IMR-90 (cell line): ENCODE measurements at regions not wholly inside any gene's neighbourhood (a gene's known extent, or its start where the extent isn't known, plus 50 kb on each side); places are given as distances from the start of the nearest gene placed in this dataset.

ENCODE experiments used
- ATAC-seq: fragments of 200-7000 bp; cut with Tn5 transposase; 2 replicates; pipeline ENCODE4 v1.9.1; 2020; ENCODE audit warnings: low read depth, mild to moderate bottlenecking, moderate library complexity
- BruUV-seq: library from RNA; stranded (reverse); fragments of 400-500 nt; replicated peaks from 2 replicates; lab custom pipeline; 2021; lab: Mats Ljungman, UMichigan
- CTCF ChIA-PET: fragments of 300-600 bp; formaldehyde crosslinking; extraction: SDS; loops from one replicate; lab custom pipeline; 2021; ENCODE audit warnings: antibody characterized with exemption; lab: Yijun Ruan, JAX
- POLR2A ChIA-PET: fragments of 300-600 bp; sonication (Branson Sonifier 250); formaldehyde crosslinking; loops from one replicate; lab custom pipeline; 2022; ENCODE audit warnings: antibody characterized with exemption; ENCODE audit not compliant: unreplicated experiment; lab: Charles Lee
- DNase-seq: peaks from one replicate; pipeline ENCODE4 v3.0.0; 2013
- H2AFZ ChIP-seq: replicated peaks from 2 replicates; pipeline ENCODE3; 2013; ENCODE audit warnings: low read length, mild to moderate bottlenecking; ENCODE audit not compliant: poor library complexity
- H2AK5ac ChIP-seq: 2 replicates; pipeline ENCODE4 v1.6.1; 2013; ENCODE audit warnings: low read depth, low read length, inconsistent platforms
- H2AK9ac ChIP-seq: replicated peaks from 2 replicates; pipeline ENCODE3; 2013; ENCODE audit warnings: mild to moderate bottlenecking, low read depth, low read length, moderate library complexity; ENCODE audit not compliant: poor library complexity
- H2BK120ac ChIP-seq: 2 replicates; pipeline ENCODE4 v1.6.1; 2013; ENCODE audit warnings: low read depth, low read length, inconsistent platforms
- H2BK15ac ChIP-seq: 3 replicates; pipeline ENCODE4 v1.6.1; 2013; ENCODE audit warnings: low read depth, low read length, inconsistent platforms
- H2BK20ac ChIP-seq: 2 replicates; pipeline ENCODE4 v1.6.1; 2013; ENCODE audit warnings: low read depth, mild to moderate bottlenecking, inconsistent platforms, low read length, moderate library complexity
- H2BK5ac ChIP-seq: 2 replicates; pipeline ENCODE4 v1.6.1; 2013; ENCODE audit warnings: mild to moderate bottlenecking, low read depth, low read length, inconsistent platforms; ENCODE audit not compliant: poor library complexity, severe bottlenecking
- H3K14ac ChIP-seq: replicated peaks from 2 replicates; pipeline ENCODE4 v1.6.1; 2013; ENCODE audit warnings: low read depth, low read length, inconsistent platforms
- H3K18ac ChIP-seq: 2 replicates; pipeline ENCODE4 v1.6.1; 2013; ENCODE audit warnings: low read depth, low read length, control low read depth
- H3K23ac ChIP-seq: 2 replicates; pipeline ENCODE4 v1.6.1; 2013; ENCODE audit warnings: low read depth, low read length, inconsistent platforms
- H3K27ac ChIP-seq: 2 replicates; pipeline ENCODE4 v1.5.1; 2013; ENCODE audit warnings: mild to moderate bottlenecking, control low read depth, low read length; ENCODE audit not compliant: insufficient read depth
- H3K27me3 ChIP-seq: 2 replicates; pipeline ENCODE4 v1.6.1; 2013; ENCODE audit warnings: low read length; ENCODE audit not compliant: control insufficient read depth, insufficient read depth
- H3K36me3 ChIP-seq: 2 replicates; pipeline ENCODE4 v1.6.1; 2013; ENCODE audit warnings: low read length, mixed read lengths; ENCODE audit not compliant: control insufficient read depth, insufficient read depth
- H3K4ac ChIP-seq: 2 replicates; pipeline ENCODE4 v1.6.1; 2013; ENCODE audit warnings: low read depth, low read length, inconsistent platforms
- H3K4me1 ChIP-seq: 2 replicates; pipeline ENCODE4 v1.6.1; 2013; ENCODE audit warnings: low read length, mixed read lengths; ENCODE audit not compliant: control insufficient read depth, insufficient read depth
- H3K4me2 ChIP-seq: 2 replicates; pipeline ENCODE4 v1.6.1; 2013; ENCODE audit warnings: low read depth, mild to moderate bottlenecking, control low read depth, low read length, moderate library complexity
- H3K4me3 ChIP-seq: 2 replicates; pipeline ENCODE4 v1.5.1; 2013; ENCODE audit warnings: low read depth, mild to moderate bottlenecking, control low read depth, low read length, moderate library complexity; ENCODE audit not compliant: insufficient read depth
- H3K56ac ChIP-seq: 2 replicates; pipeline ENCODE4 v1.6.1; 2013; ENCODE audit warnings: low read length, inconsistent platforms; ENCODE audit not compliant: insufficient read depth; ENCODE audit errors: extremely low read depth
- H3K79me1 ChIP-seq, 2 experiments: 2 replicates each; pipeline ENCODE4 v1.6.1; 2013; ENCODE audit warnings: low read length in 2 of 2, inconsistent platforms in 1 of 2, low read depth in 1 of 2
- H3K9ac ChIP-seq: 2 replicates; pipeline ENCODE4 v1.6.1; 2013; ENCODE audit warnings: low read depth, low read length, control low read depth
- H3K9me1 ChIP-seq: 2 replicates; pipeline ENCODE4 v1.6.1; 2013; ENCODE audit warnings: low read length, inconsistent platforms; ENCODE audit not compliant: insufficient read depth
- H3K9me3 ChIP-seq: 2 replicates; pipeline ENCODE4 v1.6.1; 2013; ENCODE audit warnings: low read length; ENCODE audit not compliant: control insufficient read depth, insufficient read depth
- H4K20me1 ChIP-seq: 2 replicates; pipeline ENCODE4 v1.6.1; 2013; ENCODE audit warnings: low read length, inconsistent platforms; ENCODE audit not compliant: insufficient read depth
- H4K5ac ChIP-seq: 2 replicates; pipeline ENCODE4 v1.6.1; 2013; ENCODE audit warnings: mild to moderate bottlenecking, low read depth, low read length, control low read depth
- H4K8ac ChIP-seq, 2 experiments: 2 replicates each; pipeline ENCODE4 v1.6.1; 2013; ENCODE audit warnings: low read depth in 2 of 2, low read length in 2 of 2, control low read depth in 1 of 2, inconsistent platforms in 1 of 2
- H4K91ac ChIP-seq: 2 replicates; pipeline ENCODE4 v1.6.1; 2013; ENCODE audit warnings: low read depth, low read length, inconsistent platforms; ENCODE audit not compliant: insufficient read depth
- BHLHE40 ChIP-seq: fragments of 150-350 bp; IDR thresholded peaks from 2 replicates; pipeline ENCODE4 v1.6.1; 2016; ENCODE audit warnings: mild to moderate bottlenecking, low read depth, low read length
- CEBPB ChIP-seq: IDR thresholded peaks from 2 replicates; pipeline ENCODE4 v1.6.1; 2012; ENCODE audit warnings: low read depth, low read length, improper control_type of control experiment
- ELK1 ChIP-seq: fragments of 150-350 bp; IDR thresholded peaks from 2 replicates; pipeline ENCODE4 v1.6.1; 2016; ENCODE audit warnings: low read depth, mild to moderate bottlenecking, low read length, moderate library complexity, borderline replicate concordance
- FOS ChIP-seq: fragments of 150-350 bp; IDR thresholded peaks from 2 replicates; pipeline ENCODE4 v1.6.1; 2016; ENCODE audit warnings: low read depth, low read length
- MAFK ChIP-seq: IDR thresholded peaks from 2 replicates; pipeline ENCODE4 v1.6.1; 2012; ENCODE audit warnings: low read depth, low read length, improper control_type of control experiment
- MAZ ChIP-seq: IDR thresholded peaks from 2 replicates; pipeline ENCODE4 v1.6.1; 2012; ENCODE audit warnings: low read depth, mild to moderate bottlenecking, low read length, improper control_type of control experiment, moderate library complexity, borderline replicate concordance
- RCOR1 ChIP-seq: IDR thresholded peaks from 2 replicates; pipeline ENCODE4 v1.6.1; 2012; ENCODE audit warnings: mild to moderate bottlenecking, low read length, improper control_type of control experiment; ENCODE audit not compliant: insufficient replicate concordance
- RFX5 ChIP-seq: IDR thresholded peaks from 2 replicates; pipeline ENCODE4 v1.8.0; 2012; ENCODE audit warnings: low read depth, mild to moderate bottlenecking, low read length, moderate library complexity
- SMC3 ChIP-seq: fragments of 150-350 bp; IDR thresholded peaks from 2 replicates; pipeline ENCODE4 v1.6.1; 2016; ENCODE audit warnings: low read depth, mild to moderate bottlenecking, antibody characterized with exemption, low read length, moderate library complexity
- USF2 ChIP-seq: fragments of 150-350 bp; IDR thresholded peaks from 2 replicates; pipeline ENCODE4 v1.6.1; 2017; ENCODE audit warnings: mild to moderate bottlenecking, antibody characterized with exemption, low read length, low read depth
- WGBS, 2 experiments: methylation state at CpG; one replicate each; pipeline versions ENCODE4 v1.1.5 to v1.1.7; 2013; ENCODE audit warnings: missing lambda C conversion rate in 2 of 2; ENCODE audit not compliant: insufficient read length in 1 of 2; ENCODE audit errors: extremely low coverage in 2 of 2; 5-methylcytosine and 5-hydroxymethylcytosine counted together
- dilution Hi-C: fragments of 300-500 bp; cut with HindIII; formaldehyde crosslinking; loops from one replicate; pipeline ENCODE4 v1.14.3; 2018; ENCODE audit warnings: low sequenced_read_pairs; ENCODE audit not compliant: unreplicated experiment
- in situ Hi-C: fragments of 300-500 bp; cut with MboI; formaldehyde crosslinking; loops from 3 replicates; pipeline ENCODE4 v1.14.3; 2019; ENCODE audit warnings: low sequenced_read_pairs, inconsistent platforms, mixed read lengths
- intact Hi-C: fragments of 100-400 bp; cut with micrococcal nuclease; formaldehyde crosslinking; loops from 2 replicates; pipeline ENCODE4 v1.10.0; 2022

GRCh38 chr16:86129541-86129940 lies 230.6 kb downstream of the IRF8 start:
- no peak overlapping the region for H3K9ac ChIP-seq
- no peak overlapping the region for H2BK20ac ChIP-seq
- H2BK5ac ChIP-seq: peak overlapping the region; percentile 25
- ATAC-seq (peak; percentile 73), DNase-seq (peak; percentile 70)
- H4K8ac ChIP-seq: no peak overlapping the region
- TF ChIP-seq MAFK (no peak), SMC3 (no peak), MAZ (no peak), RCOR1 (no peak), ELK1 (no peak), FOS (no peak), BHLHE40 (no peak), USF2 (no peak), RFX5 (no peak), CEBPB (no peak)
- H3K4me1 ChIP-seq: peaks cover 2% of the 10 kb centered on the region
- H4K20me1 ChIP-seq: no peaks in the 10 kb centered on the region
- no peak overlapping the region for H3K56ac ChIP-seq
- H3K79me1 ChIP-seq: no peaks in the 10 kb centered on the region
- no peak overlapping the region for H2AK9ac ChIP-seq
- H4K91ac ChIP-seq: no peak overlapping the region
- BruUV-seq: no TSS peak
- in situ Hi-C loops: no loop called here
- WGBS, 2 experiments: 19% methylated on average over 3 of the region's 3 CpGs; no CpG with 5 or more reads in 1 of the 2 experiments
- no peak overlapping the region for H2AK5ac ChIP-seq
- no peak overlapping the region for H2BK120ac ChIP-seq
- intact Hi-C loops: no loop called here
- no peak overlapping the region for H3K27ac ChIP-seq
- no peaks in the 10 kb centered on the region for H3K9me3 ChIP-seq
- H3K27me3 ChIP-seq: peaks cover 2% of the 10 kb centered on the region; the same call in 1 of the 2 replicates
- no peak overlapping the region for H4K5ac ChIP-seq
- H3K4me2 ChIP-seq: peak overlapping the region; percentile 57; the same call in 1 of the 2 replicates
- ChIA-PET CTCF (interaction anchor here (0.6 kb wide), 1 partner anchor 36 kb away, joined by 4 read pairs; no protein-coding TSS in a partner anchor), POLR2A (interaction anchor here (0.6 kb wide), 1 partner anchor 10 kb away, joined by 4 read pairs; no protein-coding TSS in a partner anchor)
- H2AFZ ChIP-seq: no peak overlapping the region
- H3K36me3 ChIP-seq: no peaks in the 10 kb centered on the region
- H3K14ac ChIP-seq: no peak overlapping the region
- H3K18ac ChIP-seq: no peak overlapping the region
- H2BK15ac ChIP-seq: no peak overlapping the region
- H3K4me3 ChIP-seq: no peak overlapping the region
- H3K4ac ChIP-seq: no peak overlapping the region
- no peaks in the 10 kb centered on the region; the same call in 1 of the 2 replicates for H3K9me1 ChIP-seq
- H3K23ac ChIP-seq: no peak overlapping the region
- dilution Hi-C loops: no loop called here
